ENCODE measurements at regions not wholly inside any gene's neighbourhood (a gene's known extent, or its start where the extent isn't known, plus 50 kb on each side); places are given as distances from the start of the nearest gene placed in this dataset.

DNA sequence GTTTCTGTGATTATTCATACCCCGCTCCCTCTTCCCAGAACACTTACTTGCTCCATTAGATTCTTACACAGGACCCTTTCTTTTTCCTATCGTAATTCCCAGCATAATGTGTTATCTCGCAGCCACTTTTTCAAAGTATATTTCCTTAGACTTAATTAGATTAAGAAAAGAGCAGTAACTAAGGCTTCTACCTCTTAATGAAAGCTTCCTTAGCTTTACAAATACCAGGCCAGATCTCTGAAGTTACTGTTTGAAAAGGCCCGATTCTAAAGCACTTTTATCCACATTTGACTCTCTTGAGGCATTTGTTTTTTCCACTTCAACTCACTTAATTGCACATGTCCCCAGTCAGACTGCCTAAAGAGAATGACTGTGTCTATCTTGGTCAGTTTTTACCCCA, 1264.3 kb upstream of the ADGRL2 start:
- TF ChIP-seq, protein P1, sequence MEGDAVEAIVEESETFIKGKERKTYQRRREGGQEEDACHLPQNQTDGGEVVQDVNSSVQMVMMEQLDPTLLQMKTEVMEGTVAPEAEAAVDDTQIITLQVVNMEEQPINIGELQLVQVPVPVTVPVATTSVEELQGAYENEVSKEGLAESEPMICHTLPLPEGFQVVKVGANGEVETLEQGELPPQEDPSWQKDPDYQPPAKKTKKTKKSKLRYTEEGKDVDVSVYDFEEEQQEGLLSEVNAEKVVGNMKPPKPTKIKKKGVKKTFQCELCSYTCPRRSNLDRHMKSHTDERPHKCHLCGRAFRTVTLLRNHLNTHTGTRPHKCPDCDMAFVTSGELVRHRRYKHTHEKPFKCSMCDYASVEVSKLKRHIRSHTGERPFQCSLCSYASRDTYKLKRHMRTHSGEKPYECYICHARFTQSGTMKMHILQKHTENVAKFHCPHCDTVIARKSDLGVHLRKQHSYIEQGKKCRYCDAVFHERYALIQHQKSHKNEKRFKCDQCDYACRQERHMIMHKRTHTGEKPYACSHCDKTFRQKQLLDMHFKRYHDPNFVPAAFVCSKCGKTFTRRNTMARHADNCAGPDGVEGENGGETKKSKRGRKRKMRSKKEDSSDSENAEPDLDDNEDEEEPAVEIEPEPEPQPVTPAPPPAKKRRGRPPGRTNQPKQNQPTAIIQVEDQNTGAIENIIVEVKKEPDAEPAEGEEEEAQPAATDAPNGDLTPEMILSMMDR (IDR thresholded peaks at IDR 0.05; ENCODE audit: borderline replicate concordance, insufficient read depth, low read depth, low read length) = no peak
- H3K4me3 ChIP-seq (ENCODE audit: low read depth, low read length) = no peak overlapping the region

DNA sequence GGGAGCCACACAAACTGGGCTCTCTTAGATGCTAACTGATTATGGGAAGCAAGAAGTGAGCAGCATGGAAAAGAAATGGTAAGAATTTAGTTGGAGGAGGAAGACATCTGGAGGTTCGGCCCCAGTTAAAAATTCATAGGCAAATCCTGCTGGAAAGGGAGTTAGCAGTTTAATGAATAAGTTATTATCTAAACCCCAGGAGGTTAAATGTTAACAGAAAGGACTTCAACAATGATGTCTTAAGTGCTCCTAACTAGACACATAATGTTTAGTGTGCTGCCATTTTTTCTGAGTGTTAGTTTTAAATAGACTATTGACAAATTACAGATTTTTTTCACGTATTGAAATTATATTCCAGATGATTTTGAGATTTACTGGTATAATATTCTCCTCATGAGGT, 1265.3 kb upstream of the ADGRL2 start:
- no peak overlapping the region for H3K4me3 ChIP-seq (ENCODE audit: low read depth, low read length)
- TF ChIP-seq, protein P1 (IDR thresholded peaks at IDR 0.05; ENCODE audit: borderline replicate concordance, insufficient read depth, low read depth, low read length) = no peak

DNA sequence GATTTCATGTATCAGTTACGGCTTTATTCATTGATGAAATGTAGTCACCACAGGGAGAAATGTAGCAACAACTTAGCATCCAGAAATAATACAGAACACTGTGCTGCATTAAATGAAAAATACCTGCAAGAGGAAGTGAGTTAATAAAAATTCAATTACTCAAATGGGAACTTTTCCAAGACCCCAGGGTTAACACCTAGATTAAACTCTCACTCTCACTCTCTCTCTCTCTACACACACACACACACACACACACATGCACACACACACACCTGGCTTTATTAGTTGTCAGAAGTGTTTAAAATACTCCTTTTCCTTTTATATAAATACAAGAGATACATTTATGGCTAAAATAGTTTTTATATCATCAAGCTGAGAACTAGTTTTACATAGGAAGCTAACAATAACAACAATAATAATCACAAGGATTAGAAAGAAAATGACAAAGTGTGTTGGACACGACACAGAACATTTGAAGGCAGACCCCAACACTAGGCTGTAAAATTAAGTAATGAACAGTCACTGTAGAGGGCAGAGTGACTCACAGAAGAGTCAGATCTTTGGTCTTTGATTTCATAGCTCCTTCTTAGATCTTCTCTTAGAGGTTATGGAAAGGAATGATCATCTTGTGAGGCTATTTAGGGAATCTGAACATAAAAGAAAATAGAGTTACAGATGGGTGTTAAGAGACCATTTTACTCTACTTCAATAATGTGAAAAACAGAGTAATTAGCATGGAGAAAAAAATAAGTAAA, 1266.0 kb upstream of the ADGRL2 start:
- H3K4me3 ChIP-seq (ENCODE audit: low read depth, low read length) = no peak overlapping the region
- TF ChIP-seq, protein P1 (IDR thresholded peaks at IDR 0.05; ENCODE audit: borderline replicate concordance, insufficient read depth, low read depth, low read length) = no peak

DNA sequence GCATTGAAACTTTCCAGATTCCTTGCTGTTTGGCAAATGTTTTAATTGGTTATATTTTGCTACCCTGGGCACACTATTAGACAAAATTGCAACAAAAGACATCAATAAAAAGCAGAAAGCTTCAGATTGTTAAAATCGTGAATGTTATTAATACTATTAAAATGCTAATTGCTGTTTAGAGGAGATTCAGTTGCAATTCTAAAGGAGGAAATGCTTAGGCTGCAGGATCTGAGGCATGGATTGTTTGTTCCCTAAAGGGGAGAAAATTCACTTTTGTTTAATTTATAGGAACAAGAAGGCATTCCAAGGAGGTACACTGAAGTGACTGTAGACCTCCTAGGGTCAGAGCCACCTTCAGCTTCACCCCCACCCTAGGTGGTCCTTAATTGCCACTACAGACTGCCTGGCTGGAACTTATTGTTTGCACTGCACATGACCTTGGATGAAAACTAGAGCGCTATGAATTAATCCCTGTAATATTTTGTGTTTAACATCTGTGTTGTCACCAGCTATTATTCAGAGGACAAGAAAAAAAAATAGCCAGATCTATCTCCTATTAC, 1266.9 kb upstream of the ADGRL2 start:
- TF ChIP-seq, protein P1 (IDR thresholded peaks at IDR 0.05; ENCODE audit: borderline replicate concordance, insufficient read depth, low read depth, low read length) = no peak
- no peak overlapping the region for H3K4me3 ChIP-seq (ENCODE audit: low read depth, low read length)

DNA sequence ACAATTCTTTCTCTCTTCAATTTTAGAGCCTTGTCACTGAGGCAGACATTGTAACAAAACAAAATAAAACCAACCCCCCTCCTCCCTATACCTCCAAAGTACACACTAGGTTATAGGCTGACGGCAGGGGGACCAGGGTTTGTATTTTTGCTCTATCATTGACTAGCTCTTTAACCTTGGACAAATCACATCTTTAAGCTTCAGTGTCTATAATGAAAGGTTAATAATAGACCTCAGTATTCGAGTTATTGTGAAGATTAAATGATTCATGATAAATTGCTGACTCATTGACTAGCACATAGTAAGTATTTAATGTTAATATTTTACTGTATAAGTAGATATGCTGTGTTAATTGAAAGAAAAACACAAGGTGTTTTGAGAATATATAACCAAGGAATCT, 1267.6 kb upstream of the ADGRL2 start:
- no peak overlapping the region for H3K4me3 ChIP-seq (ENCODE audit: low read depth, low read length)
- TF ChIP-seq, protein P1 (IDR thresholded peaks at IDR 0.05; ENCODE audit: borderline replicate concordance, insufficient read depth, low read depth, low read length) = no peak

DNA sequence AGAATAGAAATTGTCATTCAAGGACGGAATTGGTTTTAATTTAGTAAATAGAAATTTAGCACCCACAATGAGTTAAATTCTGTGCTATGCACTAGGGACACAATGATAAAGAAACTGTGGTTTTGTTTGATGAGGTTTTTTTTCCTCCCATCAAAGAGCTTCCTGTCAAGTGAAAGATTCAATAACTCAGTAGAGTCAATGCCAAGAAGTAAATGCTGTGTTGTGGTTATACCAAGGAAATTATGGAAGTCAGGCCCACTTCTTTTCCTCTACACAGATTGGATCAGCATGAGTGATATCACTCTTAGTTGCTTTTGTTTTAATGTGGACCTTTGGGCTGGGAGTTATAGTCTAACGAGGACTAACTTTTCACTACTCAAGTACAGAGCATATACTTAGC, 1269.6 kb upstream of the ADGRL2 start:
- no peak overlapping the region for H3K4me3 ChIP-seq (ENCODE audit: low read depth, low read length)
- TF ChIP-seq, protein P1 (IDR thresholded peaks at IDR 0.05; ENCODE audit: borderline replicate concordance, insufficient read depth, low read depth, low read length) = no peak

DNA sequence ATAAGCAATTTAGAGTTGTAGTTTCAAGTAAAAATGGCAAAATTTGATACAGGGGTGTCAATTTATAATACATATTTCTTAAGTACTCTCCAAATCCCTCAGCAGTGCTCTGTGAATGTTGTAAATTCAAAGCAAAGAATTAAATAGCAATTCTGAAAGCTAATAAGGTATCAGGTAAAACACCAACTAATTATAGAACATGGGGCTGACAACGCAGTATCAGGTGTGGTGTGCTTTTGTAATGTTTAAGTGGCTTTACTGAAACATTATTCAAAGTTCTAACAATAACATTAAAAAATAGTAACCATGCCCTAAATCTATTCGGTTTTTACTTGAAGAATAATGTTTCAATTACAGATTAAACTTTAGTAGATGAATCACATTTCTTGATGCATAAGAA, 1271.2 kb upstream of the ADGRL2 start:
- H3K4me3 ChIP-seq (ENCODE audit: low read depth, low read length) = no peak overlapping the region

More for the DNA sequence above, 1271.2 kb upstream of the ADGRL2 start:
- TF ChIP-seq, protein P1 (IDR thresholded peaks at IDR 0.05; ENCODE audit: borderline replicate concordance, insufficient read depth, low read depth, low read length) = no peak

Measured in GM12875 (cell line).